ENCODE measurements at regions not wholly inside any gene's neighbourhood (a gene's known extent, or its start where the extent isn't known, plus 50 kb on each side); places are given as distances from the start of the nearest gene placed in this dataset.

DNA sequence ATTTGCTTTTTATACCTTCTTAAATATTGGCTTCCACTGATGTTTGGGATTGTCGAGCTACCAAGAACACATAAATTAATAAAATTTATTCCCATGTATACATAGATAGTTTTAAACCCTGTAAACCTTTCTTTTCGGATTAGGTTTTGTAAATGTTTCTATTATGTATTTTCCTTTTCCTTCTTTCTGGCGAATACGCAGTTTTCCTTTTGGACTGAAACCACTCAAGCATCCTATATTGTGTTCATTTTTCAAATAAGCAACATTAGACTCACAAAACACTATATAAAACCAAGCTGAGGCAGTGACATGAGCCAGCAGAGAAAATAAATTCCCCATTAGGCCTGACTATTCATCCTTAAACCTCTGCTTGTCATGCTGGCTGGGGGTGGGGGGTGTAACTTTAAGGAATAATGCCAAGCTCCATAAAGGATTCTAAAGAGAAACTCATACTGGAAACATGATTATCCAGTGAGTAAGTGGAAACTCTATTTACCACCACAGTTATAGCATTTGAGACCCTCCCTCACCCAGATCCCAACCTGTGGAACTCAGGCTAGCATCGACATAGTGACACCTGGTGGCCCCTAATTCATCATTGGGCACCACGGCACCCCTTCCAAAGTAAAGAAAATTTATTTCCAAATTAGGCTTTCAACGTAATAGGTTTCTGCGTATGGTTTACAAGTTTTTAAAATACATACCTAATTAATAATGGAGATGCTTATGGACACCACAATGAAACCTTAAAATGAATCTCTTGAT lies 86.5 kb upstream of the CELF2 start:
- Histone ChIP-seq H3K9me3 (replicated peaks; ENCODE audit: control insufficient read depth, insufficient read depth, low read length) (no peaks in the 10 kb centered on the region), H3K79me2 (ENCODE audit: control insufficient read depth, insufficient read depth, low read length) (no peaks in the 10 kb centered on the region), H3K4me3 (no peak overlapping the region), H3K27ac (ENCODE audit: control insufficient read depth, insufficient read depth) (no peak overlapping the region), H3K27me3 (replicated peaks in 1 of 2; ENCODE audit: control insufficient read depth in 2 of 2, insufficient read depth in 2 of 2, low read length in 1 of 2) (no peaks in the 10 kb centered on the region), H3K4me1 (ENCODE audit: control insufficient read depth, insufficient read depth, low read length) (no peaks in the 10 kb centered on the region), H2AFZ (ENCODE audit: control insufficient read depth, low read depth, low read length) (no peak overlapping the region), H3K9ac (ENCODE audit: control insufficient read depth, insufficient read depth, low read length) (no peak overlapping the region), H3K4me2 (ENCODE audit: control insufficient read depth, insufficient read depth) (no peak overlapping the region), H3K36me3 (ENCODE audit: control insufficient read depth in 2 of 2, insufficient read depth in 2 of 2, low read length in 1 of 2) (no peaks in the 10 kb centered on the region), H4K20me1 (ENCODE audit: control insufficient read depth, insufficient read depth) (no peaks in the 10 kb centered on the region)
- ChIA-PET CTCF (no interaction called here), RAD21 (ENCODE audit: unreplicated experiment) (no interaction called here), SMC1A (ENCODE audit: uncharacterized antibody, unreplicated experiment) (no interaction called here), POLR2A (no interaction called here)
- DNase-seq (ENCODE audit: low read depth, low spot score), result no peak
- no peak for ATAC-seq
- BruUV-seq (replicated peaks), result no TSS peak
- FAIRE-seq, result no peak
- TF ChIP-seq, protein P1, sequence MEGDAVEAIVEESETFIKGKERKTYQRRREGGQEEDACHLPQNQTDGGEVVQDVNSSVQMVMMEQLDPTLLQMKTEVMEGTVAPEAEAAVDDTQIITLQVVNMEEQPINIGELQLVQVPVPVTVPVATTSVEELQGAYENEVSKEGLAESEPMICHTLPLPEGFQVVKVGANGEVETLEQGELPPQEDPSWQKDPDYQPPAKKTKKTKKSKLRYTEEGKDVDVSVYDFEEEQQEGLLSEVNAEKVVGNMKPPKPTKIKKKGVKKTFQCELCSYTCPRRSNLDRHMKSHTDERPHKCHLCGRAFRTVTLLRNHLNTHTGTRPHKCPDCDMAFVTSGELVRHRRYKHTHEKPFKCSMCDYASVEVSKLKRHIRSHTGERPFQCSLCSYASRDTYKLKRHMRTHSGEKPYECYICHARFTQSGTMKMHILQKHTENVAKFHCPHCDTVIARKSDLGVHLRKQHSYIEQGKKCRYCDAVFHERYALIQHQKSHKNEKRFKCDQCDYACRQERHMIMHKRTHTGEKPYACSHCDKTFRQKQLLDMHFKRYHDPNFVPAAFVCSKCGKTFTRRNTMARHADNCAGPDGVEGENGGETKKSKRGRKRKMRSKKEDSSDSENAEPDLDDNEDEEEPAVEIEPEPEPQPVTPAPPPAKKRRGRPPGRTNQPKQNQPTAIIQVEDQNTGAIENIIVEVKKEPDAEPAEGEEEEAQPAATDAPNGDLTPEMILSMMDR (IDR thresholded peaks at IDR 0.05 in 2 of 3, conservative IDR thresholded peaks at IDR 0.05 in 1 of 3; ENCODE audit: control insufficient read depth in 2 of 3, extremely low read depth in 1 of 3, insufficient read depth in 1 of 3, low read depth in 3 of 3, low read length in 3 of 3), result 0 out of 6 replicates have a peak, but pooled peaks of 1 of the 3 experiments have one; percentile 2
- TF ChIP-seq SMAD1 (IDR thresholded peaks at IDR 0.05; ENCODE audit: low read depth, partially characterized antibody), result no peak
- in situ Hi-C loops (cut with MboI), result no loop called here
- intact Hi-C loops (cut with micrococcal nuclease; ENCODE audit: unreplicated experiment), result no loop called here
- 29% methylated on average over 8 of the region's 8 CpGs for WGBS (ENCODE audit: insufficient coverage, insufficient replicate concordance, low lambda C conversion rate, missing lambda C conversion rate)

- Histone ChIP-seq H3K4me1 (ENCODE audit: control insufficient read depth, insufficient read depth, low read length) (no peaks in the 10 kb centered on the region), H2AFZ (ENCODE audit: control insufficient read depth, low read depth, low read length) (no peak overlapping the region), H3K9ac (ENCODE audit: control insufficient read depth, insufficient read depth, low read length) (no peak overlapping the region), H3K27ac (ENCODE audit: control insufficient read depth, insufficient read depth) (no peak overlapping the region), H3K9me3 (replicated peaks; ENCODE audit: control insufficient read depth, insufficient read depth, low read length) (no peaks in the 10 kb centered on the region), H3K4me3 (no peak overlapping the region), H3K27me3 (replicated peaks in 1 of 2; ENCODE audit: control insufficient read depth in 2 of 2, insufficient read depth in 2 of 2, low read length in 1 of 2) (no peaks in the 10 kb centered on the region), H3K36me3 (ENCODE audit: control insufficient read depth in 2 of 2, insufficient read depth in 2 of 2, low read length in 1 of 2) (no peaks in the 10 kb centered on the region), H3K4me2 (ENCODE audit: control insufficient read depth, insufficient read depth) (no peak overlapping the region), H4K20me1 (ENCODE audit: control insufficient read depth, insufficient read depth) (no peaks in the 10 kb centered on the region), H3K79me2 (ENCODE audit: control insufficient read depth, insufficient read depth, low read length) (no peaks in the 10 kb centered on the region)
- BruUV-seq (replicated peaks), result no TSS peak
- CTCF ChIA-PET, result no interaction called here
- RAD21 ChIA-PET (ENCODE audit: unreplicated experiment), result no interaction called here
- WGBS (ENCODE audit: insufficient coverage, insufficient replicate concordance, low lambda C conversion rate, missing lambda C conversion rate), result 40% methylated on average over 4 of the region's 4 CpGs
- no peak for DNase-seq (ENCODE audit: low read depth, low spot score)
- in situ Hi-C loops (cut with MboI), result no loop called here
- no peak for FAIRE-seq
- intact Hi-C loops (cut with micrococcal nuclease; ENCODE audit: unreplicated experiment), result no loop called here
- SMC1A ChIA-PET (ENCODE audit: uncharacterized antibody, unreplicated experiment), result no interaction called here
- ATAC-seq, result no peak
- POLR2A ChIA-PET, result no interaction called here
- TF ChIP-seq, protein P2, sequence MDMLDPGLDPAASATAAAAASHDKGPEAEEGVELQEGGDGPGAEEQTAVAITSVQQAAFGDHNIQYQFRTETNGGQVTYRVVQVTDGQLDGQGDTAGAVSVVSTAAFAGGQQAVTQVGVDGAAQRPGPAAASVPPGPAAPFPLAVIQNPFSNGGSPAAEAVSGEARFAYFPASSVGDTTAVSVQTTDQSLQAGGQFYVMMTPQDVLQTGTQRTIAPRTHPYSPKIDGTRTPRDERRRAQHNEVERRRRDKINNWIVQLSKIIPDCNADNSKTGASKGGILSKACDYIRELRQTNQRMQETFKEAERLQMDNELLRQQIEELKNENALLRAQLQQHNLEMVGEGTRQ (IDR thresholded peaks at IDR 0.05; ENCODE audit: borderline replicate concordance, low read depth, low read length), result no peak
- no peak for TF ChIP-seq SMARCA5 (IDR thresholded peaks at IDR 0.05)
- TF ChIP-seq RAD51 (IDR thresholded peaks at IDR 0.05), result no peak
- no peak for TF ChIP-seq STAT1 (conservative IDR thresholded peaks at IDR 0.05)
- no peak for TF ChIP-seq RB1 (IDR thresholded peaks at IDR 0.05; ENCODE audit: borderline replicate concordance)
- no peak for TF ChIP-seq MYC (IDR thresholded peaks at IDR 0.05; ENCODE audit: insufficient read depth, insufficient read length, insufficient replicate concordance, low read length, severe bottlenecking)
- no peak for TF ChIP-seq USF1 (IDR thresholded peaks at IDR 0.05; ENCODE audit: borderline replicate concordance, extremely low read length, insufficient read depth, low read depth, low read length)
- no peak for TF ChIP-seq RFX5 (IDR thresholded peaks at IDR 0.05; ENCODE audit: low read depth, low read length)
- TF ChIP-seq FOXK2 (IDR thresholded peaks at IDR 0.05), result no peak
- TF ChIP-seq FOS (IDR thresholded peaks at IDR 0.05; ENCODE audit: borderline replicate concordance, extremely low read depth, insufficient read length), result no peak
Observed at GRCh38 chr10:10935032-10935431, 82.6 kb upstream of the CELF2 start.
